Umbilical cord (tissue), 1 donor: ENCODE measurements at regions not wholly inside any gene's neighbourhood (a gene's known extent, or its start where the extent isn't known, plus 50 kb on each side); places are given as distances from the start of the nearest gene placed in this dataset.
"Not testable (repeated sequence)": the region's sequence is repeated elsewhere in the genome, so short reads cannot be mapped to it uniquely, and the experiment has no call there.

Source experiments
- DNase-seq: peaks from one replicate; pipeline ENCODE4 v3.0.0-alpha.2; 2015; ENCODE audit warnings: low spot score

GRCh38 chr6:51472745-51473487 is 614.5 kb downstream of the PKHD1 start:
- peak; percentile 18 for DNase-seq

GRCh38 chr6:51474022-51474975 is 613.1 kb downstream of the PKHD1 start:
- peak; percentile 39 for DNase-seq

DNA sequence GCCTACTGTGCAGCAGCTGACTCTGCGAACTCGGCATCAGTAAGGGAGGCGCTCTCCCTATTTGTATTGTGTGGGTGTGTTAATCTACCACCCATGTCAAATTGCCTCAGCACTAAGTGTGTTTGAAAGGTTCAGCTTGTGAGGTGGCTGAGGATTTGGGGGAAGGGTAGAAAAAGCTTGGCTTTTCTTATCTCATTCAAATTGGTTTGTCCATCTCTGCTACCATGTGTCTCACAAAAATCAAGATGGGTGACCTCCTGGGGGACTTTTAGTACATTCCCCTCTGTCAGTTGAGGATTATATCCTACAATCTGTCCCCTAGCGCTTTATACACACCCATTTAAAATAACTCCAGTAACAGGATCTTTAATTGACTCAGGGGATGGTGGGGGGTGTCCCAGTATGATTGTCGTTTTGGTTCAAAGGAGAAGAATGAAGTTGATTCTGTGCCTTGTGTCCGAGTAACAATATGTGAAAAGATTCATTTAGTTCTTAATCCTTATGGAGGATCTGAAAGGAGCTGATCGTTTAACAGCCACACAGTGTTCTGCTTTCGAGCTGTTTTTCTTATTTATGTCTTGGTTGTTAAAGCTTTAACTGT is 609.6 kb downstream of the PKHD1 start:
- no peak for DNase-seq

DNA sequence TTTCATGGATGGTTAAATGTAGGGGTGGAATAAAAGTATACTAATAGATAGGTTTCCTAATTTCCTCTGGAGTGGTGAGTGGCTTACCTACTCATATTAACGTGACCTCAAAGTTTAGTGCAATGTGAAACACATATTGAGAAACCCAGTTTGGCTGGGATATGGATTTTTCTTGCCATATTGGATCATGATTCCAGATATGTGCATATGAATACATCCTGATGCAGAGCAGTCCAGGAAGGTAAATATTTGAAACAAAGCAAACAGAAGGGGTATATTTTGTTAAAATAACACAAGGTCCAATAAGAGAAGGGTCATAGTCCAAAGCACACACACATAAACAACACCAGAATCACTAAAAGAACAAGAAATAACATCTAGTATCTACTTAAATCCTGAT is 608.1 kb downstream of the PKHD1 start:
- DNase-seq: no peak

DNA sequence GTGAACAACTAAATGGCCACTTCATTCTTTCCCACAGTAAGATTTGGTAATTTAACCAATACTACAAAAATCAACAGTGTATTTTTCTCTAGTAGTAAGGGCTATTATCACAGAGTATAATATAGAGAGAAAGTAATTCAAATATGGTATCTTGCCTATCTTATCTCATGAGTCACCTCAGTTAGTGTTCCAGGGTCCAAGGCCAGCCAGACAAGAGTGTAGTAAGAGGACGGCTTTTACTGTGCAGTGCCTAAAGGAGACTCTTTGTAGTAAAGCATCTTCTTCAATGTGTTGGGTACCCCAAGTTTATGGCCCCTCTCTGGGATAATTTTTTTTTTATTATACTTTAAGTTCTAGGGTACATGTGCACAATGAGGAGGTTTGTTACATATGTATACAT is 607.4 kb downstream of the PKHD1 start:
- no peak for DNase-seq

DNA sequence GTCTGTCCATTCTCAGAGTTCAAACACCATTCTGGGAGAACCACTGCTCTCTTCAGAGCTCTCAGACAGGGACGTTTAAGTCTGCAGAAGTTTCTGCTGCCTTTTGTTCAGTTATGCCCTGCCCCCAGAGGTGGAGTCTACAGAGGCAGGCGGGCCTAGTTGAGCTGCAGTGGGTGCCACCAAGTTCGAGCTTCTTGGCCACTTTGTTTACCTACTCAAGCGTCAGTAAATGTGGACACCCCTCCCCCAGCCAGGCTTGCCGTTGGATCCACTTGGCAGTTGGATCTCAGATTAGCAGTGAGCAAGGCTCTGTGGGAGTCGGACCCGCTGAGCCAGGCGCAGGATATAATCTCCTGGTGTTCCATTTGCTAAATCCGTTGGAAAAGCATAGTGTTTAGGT is 601.5 kb downstream of the PKHD1 start:
- DNase-seq: not testable (repeated sequence)

GRCh38 chr6:51487937-51488336 is 599.5 kb downstream of the PKHD1 start:
- no peak for DNase-seq

GRCh38 chr6:51489133-51489532 is 598.3 kb downstream of the PKHD1 start:
- DNase-seq: no peak

DNA sequence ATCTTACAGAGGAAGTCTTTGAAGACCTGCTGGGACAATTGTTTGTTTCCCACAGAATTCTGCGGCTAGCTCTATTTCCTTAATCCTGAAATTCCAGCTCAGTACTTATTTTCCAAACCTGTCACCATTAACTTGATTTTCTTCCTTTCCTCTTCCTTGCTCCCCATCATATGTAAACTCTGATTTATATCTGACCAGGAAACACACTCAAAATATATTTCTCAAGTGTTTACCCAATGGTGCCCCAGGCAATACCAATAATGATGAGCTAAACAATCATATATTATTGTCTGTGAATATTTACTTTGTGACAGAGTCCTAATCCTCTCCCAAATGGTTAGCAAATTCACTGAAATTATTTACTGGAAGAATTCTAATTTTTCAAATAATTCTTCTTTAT is 597.3 kb downstream of the PKHD1 start:
- DNase-seq: no peak

GRCh38 chr6:51494342-51494741 is 593.1 kb downstream of the PKHD1 start:
- no peak for DNase-seq

DNA sequence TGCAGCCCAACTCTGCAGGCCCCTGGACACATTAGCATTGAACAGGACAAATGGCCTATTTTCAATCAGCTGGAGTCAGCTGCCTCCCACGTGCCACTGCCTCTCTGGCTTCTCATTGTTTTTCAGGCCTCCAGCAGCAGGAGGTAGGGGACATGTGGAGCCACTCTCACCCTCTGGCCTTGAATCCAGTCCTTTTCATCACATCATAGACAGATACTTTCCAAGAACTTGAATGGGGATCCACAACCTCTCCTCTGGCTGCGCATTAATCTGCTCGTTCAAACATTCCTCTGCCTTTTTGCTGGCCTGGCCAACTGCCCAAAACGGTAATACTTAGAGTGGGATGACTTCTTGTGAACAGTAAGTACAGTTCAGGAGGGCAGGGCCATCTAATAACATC is 592.3 kb downstream of the PKHD1 start:
- DNase-seq: peak; percentile 67

DNA sequence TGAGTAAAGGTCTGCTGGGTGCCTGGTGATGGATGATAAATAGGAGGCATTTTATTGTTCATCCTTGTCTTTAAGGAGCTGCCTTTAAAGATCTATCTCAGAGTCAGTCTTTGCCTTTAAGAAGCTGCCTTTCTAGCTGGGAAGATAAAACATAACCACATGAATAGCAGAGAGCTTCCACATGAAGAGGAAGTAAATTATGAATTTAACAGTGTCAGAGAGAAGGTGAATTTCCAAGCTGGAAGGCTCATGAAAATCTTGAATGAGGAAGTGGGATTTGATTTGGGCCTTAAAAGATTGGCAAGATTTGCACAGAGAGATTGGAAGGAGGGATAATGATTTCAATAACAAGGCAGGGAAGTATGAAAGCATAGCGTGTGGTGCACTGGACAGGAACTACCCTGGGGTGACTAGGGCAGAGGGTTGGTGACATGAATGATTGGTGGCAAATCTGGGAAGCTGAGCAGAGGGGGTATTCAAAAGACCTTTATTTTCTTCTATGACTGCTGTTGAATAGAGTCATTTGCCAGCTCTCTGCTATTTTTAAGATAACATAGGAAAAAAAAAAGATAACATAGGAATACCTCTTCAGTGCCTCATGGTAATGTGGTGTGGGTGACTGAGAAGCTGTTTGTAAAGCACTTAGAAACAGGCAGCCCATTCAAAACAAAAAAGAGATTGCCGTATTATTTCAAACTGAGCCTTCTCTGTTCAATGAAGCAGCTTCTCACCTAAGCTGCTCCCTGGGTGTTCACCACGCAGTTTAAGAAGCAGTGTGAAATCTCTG is 591.6 kb downstream of the PKHD1 start:
- peak; percentile 29 for DNase-seq

DNA sequence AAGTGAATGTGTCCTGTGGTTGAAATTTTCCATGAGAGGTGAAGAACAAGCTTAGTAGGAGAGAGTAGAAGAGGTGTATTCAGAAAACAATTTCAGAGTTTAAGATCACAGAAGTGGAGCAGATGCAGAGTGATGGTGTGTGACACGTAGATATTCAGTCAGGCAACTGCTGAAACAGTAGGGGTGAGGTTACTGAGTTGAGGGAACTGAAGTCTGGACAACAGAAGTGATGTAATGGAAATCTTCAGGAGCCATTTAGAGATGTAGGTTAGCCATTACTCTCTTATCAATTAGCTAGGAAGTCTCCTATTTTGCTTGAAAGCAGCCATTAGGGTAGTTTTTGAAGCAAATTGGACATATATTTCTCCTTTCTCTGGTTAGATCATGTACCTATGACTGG is 584.4 kb downstream of the PKHD1 start:
- no peak for DNase-seq

GRCh38 chr6:51505434-51505833 is 582.0 kb downstream of the PKHD1 start:
- DNase-seq: no peak

DNA sequence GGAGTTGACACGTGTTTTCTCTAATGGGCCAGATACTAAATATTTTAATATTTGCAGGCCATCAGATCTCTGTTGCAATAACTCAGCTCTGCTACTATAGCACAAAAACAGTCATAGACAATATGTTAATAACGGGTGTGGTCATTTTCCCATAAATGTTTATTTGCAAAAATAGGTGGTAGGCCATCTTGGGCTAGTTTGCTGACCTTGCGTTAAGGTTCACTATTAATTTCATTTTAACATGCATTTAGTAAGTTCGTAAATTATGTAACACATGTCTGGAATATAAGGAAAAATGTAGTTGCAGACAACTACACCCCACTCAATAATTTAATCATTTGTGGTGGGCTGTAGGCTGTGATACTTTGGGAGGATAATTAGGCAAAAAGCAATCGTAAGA is 577.8 kb downstream of the PKHD1 start:
- no peak for DNase-seq

DNA sequence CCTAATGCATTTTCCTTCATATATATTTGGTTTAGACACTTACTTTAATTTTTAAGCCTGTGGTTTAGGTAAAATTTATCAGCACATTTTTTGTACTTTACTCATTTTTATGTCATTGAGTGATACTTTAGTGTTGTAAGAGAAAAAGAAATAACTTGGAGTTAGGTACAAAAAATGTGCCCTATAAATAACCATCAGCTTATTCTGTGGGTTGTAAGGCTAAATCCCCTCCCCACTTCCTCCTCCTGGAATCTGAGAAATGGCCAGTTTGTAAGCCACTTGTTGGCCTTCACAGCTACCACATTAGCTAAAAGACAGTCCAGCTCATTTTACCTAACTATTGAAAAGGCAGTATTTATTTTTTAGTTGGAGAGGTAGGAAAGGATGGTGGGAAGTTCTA is 576.3 kb downstream of the PKHD1 start:
- DNase-seq: no peak

DNA sequence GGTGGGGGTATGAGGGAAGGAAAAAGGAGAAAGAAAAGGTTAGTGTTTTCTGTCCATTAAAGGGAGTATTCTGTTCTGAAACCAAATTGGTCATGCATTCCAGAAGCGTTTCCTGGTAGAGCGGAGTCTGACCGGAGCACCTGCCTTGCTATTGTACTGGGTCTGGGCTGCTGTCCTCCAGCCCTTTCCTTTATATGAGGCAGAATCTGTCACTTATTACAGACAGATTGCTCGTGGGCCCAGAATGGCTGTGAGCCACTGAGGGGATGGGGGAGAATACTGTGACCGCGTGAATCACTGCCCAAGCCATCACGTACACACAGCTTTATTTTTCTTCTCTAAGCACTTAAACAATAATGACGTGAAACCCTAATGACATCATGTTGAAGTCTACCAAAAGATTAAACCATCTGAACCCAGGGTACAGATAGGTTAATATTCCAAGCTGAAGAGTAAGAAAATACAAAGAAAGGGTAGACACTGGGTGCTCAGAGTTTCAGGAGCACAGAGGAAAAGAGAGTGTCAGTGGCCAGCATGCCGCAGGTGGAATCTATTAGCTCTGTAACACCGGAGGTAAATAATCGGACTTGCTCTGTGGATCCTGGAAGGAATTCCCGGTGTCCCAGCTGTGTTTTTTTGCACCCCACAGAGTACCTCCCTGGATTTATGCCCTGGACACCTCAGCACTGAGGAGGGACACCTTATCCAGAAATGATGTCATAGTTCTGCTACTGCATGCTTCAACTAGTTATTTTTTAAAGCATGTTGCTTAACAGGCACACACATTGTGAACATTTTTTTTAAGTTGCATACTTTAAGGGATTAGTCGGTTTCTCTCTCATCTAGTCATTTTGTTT is 573.3 kb downstream of the PKHD1 start:
- DNase-seq: peak; percentile 65

DNA sequence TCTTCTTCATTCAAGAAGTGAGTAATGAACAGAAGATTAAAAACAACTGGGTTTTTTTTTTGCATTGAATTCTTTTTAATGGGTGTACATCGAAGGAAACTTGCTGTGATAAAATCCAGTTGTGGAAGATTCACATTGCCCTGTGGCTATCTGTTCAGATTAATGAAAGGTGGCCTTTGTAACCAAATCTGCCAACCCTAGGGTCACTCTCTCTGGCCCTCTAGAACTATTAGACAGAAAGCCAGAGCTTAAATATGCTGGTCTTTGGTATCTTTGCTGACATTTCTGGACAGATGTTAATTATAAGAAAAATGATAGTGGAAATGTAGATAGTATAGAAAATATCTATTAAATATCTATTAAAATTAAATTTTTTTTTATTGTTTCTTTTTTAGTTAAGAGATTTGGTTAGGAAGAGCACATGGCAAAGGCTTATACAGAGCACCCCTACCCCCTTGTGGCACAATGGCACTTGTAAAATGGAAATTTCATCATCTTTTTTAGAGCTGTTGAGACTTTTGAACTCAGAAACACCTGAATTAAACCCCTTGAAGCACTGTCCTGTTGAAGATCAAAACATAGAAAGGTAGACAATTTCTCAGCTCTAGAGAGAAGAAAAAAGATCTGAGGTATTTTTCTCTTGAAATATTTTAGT is 572.5 kb downstream of the PKHD1 start:
- DNase-seq: no peak

DNA sequence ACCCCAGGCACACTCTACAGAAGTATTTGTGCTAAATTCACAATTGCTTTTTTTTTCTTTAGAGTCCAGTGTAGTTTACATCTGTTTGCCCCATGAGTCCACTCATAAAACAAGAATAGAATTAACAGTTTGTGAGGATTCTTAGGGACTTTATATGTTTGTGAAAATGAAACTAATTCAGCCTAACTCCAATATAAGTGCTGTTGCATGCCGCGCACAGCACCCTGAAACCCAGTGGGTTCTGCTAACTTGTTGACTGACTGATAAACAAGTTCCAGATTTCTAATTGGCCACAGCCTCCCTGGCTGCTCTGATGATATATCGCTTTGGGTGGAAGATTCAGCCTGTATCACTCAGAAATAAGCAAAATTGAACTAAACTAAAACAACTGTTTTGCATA is 561.4 kb downstream of the PKHD1 start:
- DNase-seq: no peak

DNA sequence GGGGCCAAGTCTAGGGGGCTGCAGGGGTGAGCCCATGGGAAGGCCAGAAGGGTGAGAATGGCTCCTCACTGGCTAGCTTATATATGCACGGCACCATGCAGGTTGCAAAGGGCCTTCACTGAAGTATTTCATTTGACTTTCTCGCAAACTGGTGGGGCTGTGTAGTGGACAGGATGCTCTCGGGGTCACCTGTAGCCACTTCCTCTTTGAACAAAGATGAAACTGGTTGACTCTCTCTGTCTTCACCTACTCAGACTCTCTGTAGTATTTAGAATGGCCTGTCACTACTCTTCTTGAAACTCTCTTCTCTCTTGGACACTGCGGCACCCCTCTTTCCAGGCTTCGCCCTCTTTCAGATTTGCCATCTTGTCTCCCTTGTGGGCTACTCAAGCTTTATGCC is 560.5 kb downstream of the PKHD1 start:
- DNase-seq: no peak
